Hepatocyte (in vitro differentiated cells): ENCODE measurements at regions not wholly inside any gene's neighbourhood (a gene's known extent, or its start where the extent isn't known, plus 50 kb on each side); places are given as distances from the start of the nearest gene placed in this dataset.

Source experiments
- EZH2 ChIP-seq: fragments of 200-600 bp; sonication (generic); IDR thresholded peaks from 2 replicates; pipeline ENCODE4 v1.6.1; 2016; ENCODE audit warnings: antibody characterized with exemption, mild to moderate bottlenecking, borderline replicate concordance
- TF ChIP-seq, protein P1 (sequence below): fragments of 200-600 bp; sonication (generic); IDR thresholded peaks from 2 replicates; pipeline ENCODE4 v1.5.1; 2016; ENCODE audit warnings: antibody characterized with exemption, mild to moderate bottlenecking; ENCODE audit not compliant: poor library complexity

DNA sequence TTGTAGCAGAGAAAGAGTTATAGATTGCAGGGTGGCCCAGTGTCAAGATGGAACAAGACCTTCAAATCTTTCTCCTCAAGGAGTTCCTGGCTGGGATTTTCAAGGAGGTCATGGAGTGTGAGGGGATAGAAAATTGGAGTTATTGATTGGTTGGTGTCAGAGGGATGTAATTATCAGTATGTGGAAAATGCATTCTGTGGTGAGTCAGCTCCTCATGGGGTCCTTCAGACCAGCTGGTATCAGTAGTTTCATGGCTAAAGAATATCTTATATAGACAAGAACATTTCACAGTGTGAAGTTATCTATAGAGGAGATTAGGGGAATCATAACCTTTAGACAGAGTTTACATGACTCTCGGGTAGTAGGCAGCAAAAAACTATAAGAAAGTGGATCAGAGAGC, 1114.0 kb upstream of the GBE1 start:
- TF ChIP-seq, protein P1, sequence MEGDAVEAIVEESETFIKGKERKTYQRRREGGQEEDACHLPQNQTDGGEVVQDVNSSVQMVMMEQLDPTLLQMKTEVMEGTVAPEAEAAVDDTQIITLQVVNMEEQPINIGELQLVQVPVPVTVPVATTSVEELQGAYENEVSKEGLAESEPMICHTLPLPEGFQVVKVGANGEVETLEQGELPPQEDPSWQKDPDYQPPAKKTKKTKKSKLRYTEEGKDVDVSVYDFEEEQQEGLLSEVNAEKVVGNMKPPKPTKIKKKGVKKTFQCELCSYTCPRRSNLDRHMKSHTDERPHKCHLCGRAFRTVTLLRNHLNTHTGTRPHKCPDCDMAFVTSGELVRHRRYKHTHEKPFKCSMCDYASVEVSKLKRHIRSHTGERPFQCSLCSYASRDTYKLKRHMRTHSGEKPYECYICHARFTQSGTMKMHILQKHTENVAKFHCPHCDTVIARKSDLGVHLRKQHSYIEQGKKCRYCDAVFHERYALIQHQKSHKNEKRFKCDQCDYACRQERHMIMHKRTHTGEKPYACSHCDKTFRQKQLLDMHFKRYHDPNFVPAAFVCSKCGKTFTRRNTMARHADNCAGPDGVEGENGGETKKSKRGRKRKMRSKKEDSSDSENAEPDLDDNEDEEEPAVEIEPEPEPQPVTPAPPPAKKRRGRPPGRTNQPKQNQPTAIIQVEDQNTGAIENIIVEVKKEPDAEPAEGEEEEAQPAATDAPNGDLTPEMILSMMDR = no peak
- no peak for TF ChIP-seq EZH2
